Middle frontal gyrus (tissue), 1 donor: ENCODE measurements at regions not wholly inside any gene's neighbourhood (a gene's known extent, or its start where the extent isn't known, plus 50 kb on each side); places are given as distances from the start of the nearest gene placed in this dataset.

Experiments used
- DNase-seq: peaks from one replicate; pipeline ENCODE4 v3.0.0-alpha.2; 2015; ENCODE audit warnings: low spot score; ENCODE audit errors: extremely low spot score

GRCh38 chr5:109945097-109945678 lies 255.5 kb downstream of the MAN2A1 start:
- DNase-seq: no peak

- no peak for DNase-seq
Measured at GRCh38 chr5:109945723-109946480, 256.2 kb downstream of the MAN2A1 start.

GRCh38 chr5:109946610-109947009 lies 256.9 kb downstream of the MAN2A1 start:
- no peak for DNase-seq

GRCh38 chr5:109947667-109948066 lies 257.9 kb downstream of the MAN2A1 start:
- DNase-seq: no peak

- DNase-seq: no peak
Measured at GRCh38 chr5:109950634-109951033, 260.9 kb downstream of the MAN2A1 start.

- no peak for DNase-seq
Measured at GRCh38 chr5:109951348-109951747, 261.6 kb downstream of the MAN2A1 start.

GRCh38 chr5:109951758-109952157 lies 262.0 kb downstream of the MAN2A1 start:
- DNase-seq: no peak

- DNase-seq: no peak
Measured at GRCh38 chr5:109953761-109954160, 264.0 kb downstream of the MAN2A1 start.

GRCh38 chr5:109956884-109957283 lies 267.2 kb downstream of the MAN2A1 start:
- DNase-seq: no peak

GRCh38 chr5:109958082-109958481 lies 268.4 kb downstream of the MAN2A1 start:
- no peak for DNase-seq

GRCh38 chr5:109959652-109960051 lies 269.9 kb downstream of the MAN2A1 start:
- DNase-seq: no peak

- DNase-seq: no peak
Measured at GRCh38 chr5:109961751-109962150, 272.0 kb downstream of the MAN2A1 start.

GRCh38 chr5:109962882-109963603 lies 273.3 kb downstream of the MAN2A1 start:
- DNase-seq: no peak

- no peak for DNase-seq
Measured at GRCh38 chr5:109964136-109964535, 274.4 kb downstream of the MAN2A1 start.

GRCh38 chr5:109965634-109966033 lies 275.9 kb downstream of the MAN2A1 start:
- no peak for DNase-seq

- no peak for DNase-seq
Measured at GRCh38 chr5:109971968-109972367, 282.2 kb downstream of the MAN2A1 start.

GRCh38 chr5:109981979-109982378 lies 292.3 kb downstream of the MAN2A1 start:
- no peak for DNase-seq

- DNase-seq: no peak
Measured at GRCh38 chr5:109982966-109983534, 293.3 kb downstream of the MAN2A1 start.

GRCh38 chr5:109986726-109987125 lies 297.0 kb downstream of the MAN2A1 start:
- DNase-seq: no peak

- DNase-seq: no peak
Measured at GRCh38 chr5:109987355-109987754, 297.6 kb downstream of the MAN2A1 start.

GRCh38 chr5:109987970-109988369 lies 298.2 kb downstream of the MAN2A1 start:
- no peak for DNase-seq

GRCh38 chr5:109989161-109989560 lies 299.4 kb downstream of the MAN2A1 start:
- no peak for DNase-seq
